SK-N-SH (cell line): ENCODE measurements at regions not wholly inside any gene's neighbourhood (a gene's known extent, or its start where the extent isn't known, plus 50 kb on each side); places are given as distances from the start of the nearest gene placed in this dataset.

Experiments
- CTCF ChIA-PET: fragments of 300-600, 350-600 bp; formaldehyde crosslinking; extraction: SDS; loops from one replicate; lab custom pipeline; 2021; lab: Yijun Ruan, JAX
- POLR2A ChIA-PET: fragments of 350-600 bp; sonication (Branson Sonifier 250); formaldehyde crosslinking; extraction: SDS; loops from one replicate; lab custom pipeline; 2020; ENCODE audit warnings: antibody characterized with exemption, inconsistent platforms; lab: Yijun Ruan, JAX
- DNase-seq: peaks from one replicate; pipeline ENCODE4 v3.0.0; 2012
- H2AFZ ChIP-seq: fragments of 200-600 bp; sonication (generic); 2 replicates; pipeline ENCODE4 v1.8.1; 2016; ENCODE audit warnings: antibody characterized with exemption, mild to moderate bottlenecking, low read depth
- H3F3A ChIP-seq: fragments of 200-600 bp; sonication (generic); replicated peaks from 2 replicates; pipeline ENCODE3; 2016; ENCODE audit warnings: antibody characterized with exemption, mild to moderate bottlenecking; ENCODE audit not compliant: insufficient read depth
- H3K27ac ChIP-seq, 2 experiments: fragments of 200-500 bp in 1 of 2; fragments of 200-600 bp in 1 of 2; sonication (Bioruptor generic) in 1 of 2; sonication (generic), shearing (Covaris generic) in 1 of 2; 2 replicates each; pipeline versions ENCODE4 v1.5.1 to v1.6.1; 2014 to 2016; ENCODE audit warnings: low read depth in 2 of 2, inconsistent platforms in 1 of 2, low read length in 1 of 2, mild to moderate bottlenecking in 1 of 2, mixed read lengths in 1 of 2
- H3K27me3 ChIP-seq: fragments of 200-600 bp; sonication (generic), shearing (Covaris generic); 2 replicates; pipeline ENCODE4 v1.6.1; 2016; ENCODE audit warnings: mixed run types; ENCODE audit not compliant: insufficient read depth
- H3K36me3 ChIP-seq, 2 experiments: fragments of 200-500 bp in 1 of 2; fragments of 200-600 bp in 1 of 2; sonication (Bioruptor generic) in 1 of 2; sonication (generic) in 1 of 2; replicated peaks in 1 of 2; 2 replicates each; pipeline versions ENCODE3 to v1.5.1; 2014 to 2016; ENCODE audit warnings: low read length in 1 of 2, mild to moderate bottlenecking in 1 of 2; ENCODE audit not compliant: insufficient read depth in 2 of 2, control insufficient read depth in 1 of 2
- H3K4me1 ChIP-seq, 2 experiments: fragments of 200-500 bp in 1 of 2; fragments of 200-600 bp in 1 of 2; sonication (Bioruptor generic) in 1 of 2; sonication (generic), shearing (Covaris generic) in 1 of 2; 2 replicates each; pipeline versions ENCODE4 v1.5.1 to v1.6.1; 2014 to 2016; ENCODE audit warnings: low read depth in 1 of 2, low read length in 1 of 2, mixed run types in 1 of 2; ENCODE audit not compliant: insufficient read depth in 2 of 2, control insufficient read depth in 1 of 2
- H3K4me2 ChIP-seq: fragments of 200-600 bp; sonication (generic), shearing (Covaris generic); 2 replicates; pipeline ENCODE4 v1.6.1; 2017; ENCODE audit warnings: mixed run types
- H3K4me3 ChIP-seq, 2 experiments: fragments of 200-500 bp in 1 of 2; fragments of 200-600 bp in 1 of 2; sonication (Bioruptor generic) in 1 of 2; sonication (generic), shearing (Covaris generic) in 1 of 2; 2 replicates each; pipeline versions ENCODE4 v1.5.1 to v1.8.1; 2014 to 2016; ENCODE audit warnings: low read depth in 2 of 2, inconsistent platforms in 1 of 2, low read length in 1 of 2, mild to moderate bottlenecking in 1 of 2, mixed read lengths in 1 of 2, moderate library complexity in 1 of 2
- H3K79me2 ChIP-seq: fragments of 200-600 bp; sonication (generic); 2 replicates; pipeline ENCODE4 v1.8.1; 2017; ENCODE audit warnings: mild to moderate bottlenecking; ENCODE audit not compliant: insufficient read depth
- H3K9ac ChIP-seq: fragments of 200-600 bp; sonication (generic); 2 replicates; pipeline ENCODE4 v1.6.1; 2017; ENCODE audit warnings: mixed run types
- H3K9me2 ChIP-seq: fragments of 200-600 bp; sonication (generic); 2 replicates; pipeline ENCODE4 v1.6.1; 2017; ENCODE audit warnings: mixed run types
- H3K9me3 ChIP-seq: fragments of 200-600 bp; sonication (generic); 2 replicates; pipeline ENCODE4 v1.6.1; 2017; ENCODE audit warnings: mixed run types, mild to moderate bottlenecking, moderate library complexity
- H4K20me1 ChIP-seq: fragments of 200-600 bp; sonication (generic); 2 replicates; pipeline ENCODE4 v1.6.1; 2017; ENCODE audit warnings: mild to moderate bottlenecking, mixed run types; ENCODE audit not compliant: insufficient read depth
- CHD2 ChIP-seq: fragments of 150-350 bp; IDR thresholded peaks from 2 replicates; pipeline ENCODE4 v1.6.1; 2018; ENCODE audit warnings: low read length; ENCODE audit not compliant: partially characterized antibody
- GATA2 ChIP-seq: sonication (generic); formaldehyde crosslinking; IDR thresholded peaks from 2 replicates; pipeline ENCODE4 v1.5.0; 2020; ENCODE audit warnings: mild to moderate bottlenecking, missing genetic modification reagents
- MEF2A ChIP-seq: IDR thresholded peaks from 2 replicates; pipeline ENCODE4 v1.4.0; 2012; ENCODE audit warnings: low read depth, borderline replicate concordance
- NFIC ChIP-seq: IDR thresholded peaks from 2 replicates; pipeline ENCODE4 v1.4.0; 2012; ENCODE audit warnings: borderline replicate concordance
- NRF1 ChIP-seq: IDR thresholded peaks from 2 replicates; pipeline ENCODE4 v1.6.1; 2012; ENCODE audit warnings: low read depth, mild to moderate bottlenecking, low read length
- RFX5 ChIP-seq: IDR thresholded peaks from 2 replicates; pipeline ENCODE4 v1.6.1; 2012; ENCODE audit warnings: mild to moderate bottlenecking, improper control_type of control experiment, low read length
- RXRA ChIP-seq: IDR thresholded peaks from 2 replicates; pipeline ENCODE4 v1.4.0; 2012; ENCODE audit warnings: low read depth, mild to moderate bottlenecking, borderline replicate concordance
- TAF1 ChIP-seq: IDR thresholded peaks from 2 replicates; pipeline ENCODE4 v1.6.1; 2012; ENCODE audit warnings: low read depth, mild to moderate bottlenecking, low read length, moderate library complexity, borderline replicate concordance
- TEAD4 ChIP-seq: IDR thresholded peaks from 2 replicates; pipeline ENCODE4 v1.4.0; 2012; ENCODE audit warnings: mild to moderate bottlenecking, borderline replicate concordance; ENCODE audit not compliant: insufficient read depth
- WGBS: methylation state at CpG from one replicate; pipeline ENCODE4 v1.1.6; 2017; ENCODE audit warnings: low lambda C conversion rate; 5-methylcytosine and 5-hydroxymethylcytosine counted together
- TF ChIP-seq, protein P1 (sequence below): IDR thresholded peaks from 2 replicates; pipeline ENCODE4; 2012
- TF ChIP-seq, protein P2 (sequence below): IDR thresholded peaks from 2 replicates; pipeline ENCODE4 v1.4.0; 2012; ENCODE audit warnings: low read depth, borderline replicate concordance

DNA sequence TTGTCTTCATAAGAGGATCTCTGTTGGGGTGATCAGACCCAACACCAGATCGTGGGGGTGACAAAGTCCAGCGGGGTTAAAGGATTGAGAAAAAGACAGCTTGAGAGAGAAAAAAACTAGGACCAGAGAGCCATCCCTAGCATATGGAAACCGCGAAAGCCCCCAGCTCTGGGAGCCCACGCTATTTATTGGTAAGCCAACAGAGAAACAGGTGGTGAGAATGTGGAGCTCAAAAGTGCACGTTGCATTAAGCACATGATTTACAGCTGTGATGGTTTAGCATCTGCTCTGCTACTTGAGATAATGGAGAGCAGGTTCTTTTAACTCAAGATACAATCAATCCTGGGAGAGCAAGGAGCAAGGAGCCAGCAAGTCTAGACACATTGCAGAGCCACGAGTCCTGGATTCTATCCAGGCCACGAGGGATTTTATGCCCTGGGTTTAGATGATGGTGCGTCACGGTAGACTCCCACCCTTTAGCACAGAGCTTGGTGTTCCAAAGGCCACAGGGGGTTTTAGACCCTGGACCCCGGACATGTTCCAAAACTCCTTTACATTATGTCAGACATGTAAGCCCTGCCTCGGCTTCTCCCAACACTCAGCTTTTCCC, 755.2 kb upstream of the SORCS1 start:
- no peak for DNase-seq
- no peaks in the 10 kb centered on the region for H3K9me2 ChIP-seq
- peaks cover 0 to 4% of the 10 kb centered on the region in 2 experiments; a peak in 1 of 4 replicates for H3K4me1 ChIP-seq
- WGBS = 43% methylated on average over 12 of the region's 12 CpGs
- H3K27ac ChIP-seq = no peak overlapping the region
- no peaks in the 10 kb centered on the region for H3F3A ChIP-seq
- no peaks in the 10 kb centered on the region for H3K36me3 ChIP-seq
- no peak overlapping the region for H3K9ac ChIP-seq
- H4K20me1 ChIP-seq = no peaks in the 10 kb centered on the region
- no peak overlapping the region for H3K4me3 ChIP-seq
- no peaks in the 10 kb centered on the region; the same call in 1 of the 2 replicates for H3K27me3 ChIP-seq
- TF ChIP-seq MEF2A (no peak), CHD2 (no peak), TAF1 (no peak), RFX5 (no peak), GATA2 (CRISPR knock-in tag) (no peak)
- no peaks in the 10 kb centered on the region for H3K9me3 ChIP-seq
- no peaks in the 10 kb centered on the region for H3K79me2 ChIP-seq
- H3K4me2 ChIP-seq = no peak overlapping the region
- H2AFZ ChIP-seq = no peak overlapping the region
- ChIA-PET CTCF (interaction anchor here (0.6 to 2.0 kb wide), 2 partner anchors 14 to 642 kb away, joined by 5 to 6 read pairs; no protein-coding TSS in a partner anchor), POLR2A (no interaction called here)

DNA sequence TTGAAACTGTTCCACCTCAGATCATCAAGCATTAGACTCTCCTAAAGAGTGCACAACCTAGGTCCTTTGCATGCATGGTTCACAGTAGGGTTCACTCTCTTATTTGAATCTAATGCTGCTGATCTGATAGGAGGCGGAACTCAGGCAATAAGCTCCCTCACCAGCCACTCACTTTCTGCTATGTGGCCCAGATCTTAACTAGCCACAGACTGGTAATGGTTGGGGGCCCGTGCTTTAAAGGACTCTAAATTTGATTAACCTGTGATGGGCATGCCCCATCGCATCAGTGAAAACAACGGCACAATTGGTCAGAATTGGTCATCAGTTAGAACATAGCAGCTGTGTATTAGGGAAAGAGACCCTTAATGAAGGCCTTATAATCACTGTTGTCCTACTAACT, 753.7 kb upstream of the SORCS1 start:
- no peak overlapping the region for H3K9ac ChIP-seq
- POLR2A ChIA-PET = no interaction called here
- H3K27me3 ChIP-seq = no peaks in the 10 kb centered on the region; the same call in 1 of the 2 replicates
- H3K36me3 ChIP-seq = no peaks in the 10 kb centered on the region
- no peaks in the 10 kb centered on the region for H3K9me2 ChIP-seq
- no peak overlapping the region for H3K4me3 ChIP-seq
- DNase-seq = no peak
- no peak overlapping the region for H3K4me2 ChIP-seq
- no peaks in the 10 kb centered on the region for H4K20me1 ChIP-seq
- no peak overlapping the region for H2AFZ ChIP-seq
- CTCF ChIA-PET = no interaction called here
- H3K4me1 ChIP-seq = peaks cover 0 to 11% of the 10 kb centered on the region in 2 experiments; a peak in 1 of 4 replicates
- no peaks in the 10 kb centered on the region for H3F3A ChIP-seq
- H3K27ac ChIP-seq = no peak overlapping the region
- H3K9me3 ChIP-seq = no peaks in the 10 kb centered on the region
- no peaks in the 10 kb centered on the region for H3K79me2 ChIP-seq
- TF ChIP-seq NRF1 (no peak), RXRA (no peak), NFIC (no peak), CHD2 (no peak), TEAD4 (no peak)
- TF ChIP-seq, protein P1, sequence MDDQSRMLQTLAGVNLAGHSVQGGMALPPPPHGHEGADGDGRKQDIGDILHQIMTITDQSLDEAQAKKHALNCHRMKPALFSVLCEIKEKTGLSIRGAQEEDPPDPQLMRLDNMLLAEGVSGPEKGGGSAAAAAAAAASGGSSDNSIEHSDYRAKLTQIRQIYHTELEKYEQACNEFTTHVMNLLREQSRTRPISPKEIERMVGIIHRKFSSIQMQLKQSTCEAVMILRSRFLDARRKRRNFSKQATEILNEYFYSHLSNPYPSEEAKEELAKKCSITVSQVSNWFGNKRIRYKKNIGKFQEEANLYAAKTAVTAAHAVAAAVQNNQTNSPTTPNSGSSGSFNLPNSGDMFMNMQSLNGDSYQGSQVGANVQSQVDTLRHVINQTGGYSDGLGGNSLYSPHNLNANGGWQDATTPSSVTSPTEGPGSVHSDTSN = no peak
- TF ChIP-seq, protein P2, sequence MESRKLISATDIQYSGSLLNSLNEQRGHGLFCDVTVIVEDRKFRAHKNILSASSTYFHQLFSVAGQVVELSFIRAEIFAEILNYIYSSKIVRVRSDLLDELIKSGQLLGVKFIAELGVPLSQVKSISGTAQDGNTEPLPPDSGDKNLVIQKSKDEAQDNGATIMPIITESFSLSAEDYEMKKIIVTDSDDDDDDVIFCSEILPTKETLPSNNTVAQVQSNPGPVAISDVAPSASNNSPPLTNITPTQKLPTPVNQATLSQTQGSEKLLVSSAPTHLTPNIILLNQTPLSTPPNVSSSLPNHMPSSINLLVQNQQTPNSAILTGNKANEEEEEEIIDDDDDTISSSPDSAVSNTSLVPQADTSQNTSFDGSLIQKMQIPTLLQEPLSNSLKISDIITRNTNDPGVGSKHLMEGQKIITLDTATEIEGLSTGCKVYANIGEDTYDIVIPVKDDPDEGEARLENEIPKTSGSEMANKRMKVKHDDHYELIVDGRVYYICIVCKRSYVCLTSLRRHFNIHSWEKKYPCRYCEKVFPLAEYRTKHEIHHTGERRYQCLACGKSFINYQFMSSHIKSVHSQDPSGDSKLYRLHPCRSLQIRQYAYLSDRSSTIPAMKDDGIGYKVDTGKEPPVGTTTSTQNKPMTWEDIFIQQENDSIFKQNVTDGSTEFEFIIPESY = no peak
- 62% methylated on average over 4 of the region's 4 CpGs for WGBS
